HG02943 (cell line): ENCODE measurements at regions not wholly inside any gene's neighbourhood (a gene's known extent, or its start where the extent isn't known, plus 50 kb on each side); places are given as distances from the start of the nearest gene placed in this dataset.

ENCODE experiments used
- ATAC-seq: cut with Tn5 transposase; IDR thresholded peaks from one replicate; pipeline ENCODE4 v1.9.1; 2021; ENCODE audit warnings: mild to moderate bottlenecking, low read depth, moderate library complexity; ENCODE audit not compliant: unreplicated experiment

GRCh38 chr2:385785-386184 lies 97.9 kb upstream of the ALKAL2 start:
- ATAC-seq: no peak

- ATAC-seq: no peak
Observed at GRCh38 chr2:385061-385460, 97.2 kb upstream of the ALKAL2 start.

DNA sequence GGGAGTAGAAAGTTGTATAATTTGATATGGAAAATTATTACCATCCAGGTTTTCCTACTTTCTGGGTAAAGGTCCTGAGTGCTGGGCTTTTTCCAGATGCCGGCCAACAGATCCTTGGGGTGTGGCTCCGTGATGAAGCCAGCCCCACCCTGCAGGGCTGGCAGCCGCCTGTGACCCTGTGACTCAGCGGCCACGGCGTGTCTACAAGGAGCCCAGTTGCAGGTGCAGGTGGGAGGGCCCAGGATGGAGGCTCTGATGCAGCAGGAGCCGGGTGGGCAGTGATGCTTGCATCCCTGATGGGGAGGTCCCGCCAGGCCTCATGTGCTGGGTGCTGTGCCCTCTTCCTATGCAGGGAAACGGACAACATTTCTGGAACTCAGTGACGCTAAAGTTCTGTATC lies 96.0 kb upstream of the ALKAL2 start:
- ATAC-seq: no peak

DNA sequence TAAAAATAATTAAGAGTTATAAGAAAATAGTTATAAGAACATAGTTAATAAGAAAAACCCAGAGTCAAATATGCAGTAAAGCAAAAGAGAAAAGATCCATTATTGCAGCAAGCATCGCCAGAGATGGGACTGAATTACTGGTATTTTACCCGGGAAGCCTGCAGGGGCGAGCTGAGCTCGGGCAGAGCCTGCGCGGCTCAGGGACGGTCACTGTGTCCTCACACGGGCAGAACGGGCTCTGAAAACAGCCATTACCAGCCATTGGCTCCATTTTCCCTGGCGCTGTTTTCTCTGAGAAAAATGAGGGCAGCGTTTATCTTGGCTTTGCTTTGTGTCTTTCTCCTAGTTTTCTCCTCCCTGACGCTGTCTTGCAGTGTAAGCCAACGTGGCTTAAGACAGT lies 95.3 kb upstream of the ALKAL2 start:
- ATAC-seq: no peak

- ATAC-seq: no peak
Observed at GRCh38 chr2:382728-383022, 94.8 kb upstream of the ALKAL2 start.

DNA sequence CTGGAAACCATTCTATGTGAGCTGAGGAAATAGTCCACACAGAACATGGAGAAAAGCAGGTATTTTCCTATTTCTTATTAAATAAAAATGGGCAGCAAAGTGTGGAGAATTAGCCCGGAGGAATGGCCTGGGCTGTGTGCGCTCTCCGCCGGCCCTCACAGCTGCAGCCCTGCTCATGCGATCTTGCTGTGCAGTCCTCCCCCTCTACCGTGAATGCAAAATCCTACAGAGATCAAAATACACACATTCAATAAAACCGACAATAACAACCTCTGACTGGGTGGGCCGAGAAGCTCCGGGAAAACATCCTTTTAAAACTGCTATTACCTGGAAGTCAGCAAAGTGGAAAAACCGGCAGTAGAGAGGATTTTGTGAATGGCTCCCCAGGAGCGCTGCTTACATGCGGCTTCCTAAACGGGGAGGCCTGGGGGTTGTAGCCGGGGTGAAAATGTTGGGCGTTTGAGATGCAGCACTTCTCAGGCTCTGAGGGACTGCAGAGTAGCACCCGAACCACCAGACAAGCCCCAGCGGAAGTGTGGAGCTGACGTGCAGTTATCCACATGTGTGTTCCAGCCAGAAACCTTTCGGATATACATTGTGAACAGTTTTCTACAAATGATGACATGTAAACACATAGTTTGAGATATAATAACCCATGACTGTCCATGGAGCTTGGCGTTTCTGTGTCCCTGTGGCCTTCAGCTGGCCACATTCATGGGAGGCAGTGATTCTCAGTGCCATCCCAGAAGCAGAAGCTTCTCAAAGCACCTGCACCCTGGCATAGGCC lies 94.2 kb upstream of the ALKAL2 start:
- no peak for ATAC-seq

DNA sequence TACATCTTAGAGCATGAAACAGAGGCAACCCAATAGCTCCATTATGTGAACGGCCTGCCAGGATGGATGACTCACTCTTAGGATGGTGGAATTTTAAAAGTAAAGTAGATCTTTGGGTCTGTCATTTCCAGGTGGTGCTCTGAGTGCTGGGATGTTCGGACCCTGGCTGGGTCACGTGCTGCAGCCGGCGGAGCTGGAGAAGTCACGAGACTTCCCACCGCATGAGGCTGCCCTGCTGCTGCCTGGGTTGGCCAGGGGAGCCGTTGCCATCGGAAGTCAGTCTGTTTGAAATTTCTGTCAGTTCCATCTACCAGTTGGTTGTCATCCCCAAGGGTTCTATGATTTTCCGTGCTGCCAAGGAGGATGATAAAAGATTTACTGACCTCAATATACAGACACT lies 93.3 kb upstream of the ALKAL2 start:
- ATAC-seq: no peak

DNA sequence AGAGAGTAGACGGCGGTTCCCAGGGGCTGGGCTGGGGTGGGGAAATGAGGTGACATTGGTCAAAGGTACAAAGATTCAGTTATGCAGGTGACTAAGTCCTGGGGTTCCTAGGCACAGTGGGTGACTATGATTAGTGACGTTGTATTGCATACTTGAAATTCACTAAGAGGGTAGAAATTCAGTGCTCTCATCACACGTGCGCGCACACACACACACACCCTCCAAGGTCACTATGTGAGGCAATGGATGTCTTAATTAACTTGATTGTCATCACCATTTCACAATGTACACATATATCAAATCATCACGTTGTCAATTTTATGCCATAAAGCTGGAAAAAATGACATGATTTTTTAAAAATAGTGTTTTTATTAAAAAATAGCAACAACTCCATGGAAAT lies 92.9 kb upstream of the ALKAL2 start:
- ATAC-seq: no peak

GRCh38 chr2:380221-380620 lies 92.3 kb upstream of the ALKAL2 start:
- no peak for ATAC-seq

DNA sequence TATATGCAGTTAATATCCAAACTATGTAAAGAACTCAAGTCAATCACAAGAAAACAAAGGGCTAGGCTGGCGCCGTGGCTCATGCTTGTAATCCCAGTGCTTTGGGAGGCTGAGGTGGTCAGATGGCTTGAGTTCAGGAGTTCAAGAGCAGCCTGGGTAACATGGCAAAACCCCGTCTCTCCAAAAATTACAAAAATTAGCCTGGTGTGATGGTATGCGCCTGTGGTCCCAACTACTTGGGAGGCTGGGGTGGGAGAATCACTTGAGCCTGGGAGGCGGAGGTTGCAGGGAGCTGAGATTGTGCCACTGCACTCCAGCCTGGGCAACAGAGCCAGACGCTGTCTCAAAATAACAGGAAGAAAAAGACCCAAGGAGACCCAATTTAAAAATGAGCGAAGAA lies 91.9 kb upstream of the ALKAL2 start:
- no peak for ATAC-seq

DNA sequence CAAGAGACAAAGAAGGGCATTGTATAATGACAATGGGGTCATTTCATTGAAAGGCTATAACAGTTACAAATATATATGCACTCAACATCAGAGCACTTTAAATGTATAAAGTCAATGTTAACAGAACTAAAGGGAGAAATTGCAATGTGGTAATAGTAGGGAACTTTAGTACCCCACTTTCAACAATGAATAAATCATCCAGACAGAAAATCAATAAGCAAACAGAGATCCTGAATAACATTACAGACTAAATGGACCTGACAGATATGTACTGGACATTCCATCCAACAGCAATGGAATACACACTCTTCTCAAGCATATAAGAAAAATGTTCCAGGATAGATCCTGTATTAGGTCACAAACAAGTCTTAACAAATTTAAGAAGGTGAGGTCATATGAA lies 90.5 kb upstream of the ALKAL2 start:
- ATAC-seq: no peak

GRCh38 chr2:377414-377813 lies 89.5 kb upstream of the ALKAL2 start:
- ATAC-seq: no peak

DNA sequence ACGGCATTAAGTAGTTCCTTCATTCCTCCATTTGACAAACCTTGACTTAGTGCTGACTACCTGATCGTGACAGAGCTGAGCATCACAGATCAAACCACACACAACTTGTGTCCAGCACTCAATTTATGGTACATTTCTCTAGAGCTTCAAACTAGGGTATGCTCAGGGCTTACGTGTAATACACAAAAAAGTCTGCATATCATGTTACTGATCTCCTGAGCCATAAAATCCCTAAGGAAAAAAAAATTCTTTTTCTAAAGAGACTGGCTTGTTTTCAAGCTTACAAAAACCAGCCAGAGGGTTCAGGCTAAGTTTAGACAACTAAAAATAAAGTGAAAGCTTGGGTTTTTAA lies 88.0 kb upstream of the ALKAL2 start:
- ATAC-seq: no peak

DNA sequence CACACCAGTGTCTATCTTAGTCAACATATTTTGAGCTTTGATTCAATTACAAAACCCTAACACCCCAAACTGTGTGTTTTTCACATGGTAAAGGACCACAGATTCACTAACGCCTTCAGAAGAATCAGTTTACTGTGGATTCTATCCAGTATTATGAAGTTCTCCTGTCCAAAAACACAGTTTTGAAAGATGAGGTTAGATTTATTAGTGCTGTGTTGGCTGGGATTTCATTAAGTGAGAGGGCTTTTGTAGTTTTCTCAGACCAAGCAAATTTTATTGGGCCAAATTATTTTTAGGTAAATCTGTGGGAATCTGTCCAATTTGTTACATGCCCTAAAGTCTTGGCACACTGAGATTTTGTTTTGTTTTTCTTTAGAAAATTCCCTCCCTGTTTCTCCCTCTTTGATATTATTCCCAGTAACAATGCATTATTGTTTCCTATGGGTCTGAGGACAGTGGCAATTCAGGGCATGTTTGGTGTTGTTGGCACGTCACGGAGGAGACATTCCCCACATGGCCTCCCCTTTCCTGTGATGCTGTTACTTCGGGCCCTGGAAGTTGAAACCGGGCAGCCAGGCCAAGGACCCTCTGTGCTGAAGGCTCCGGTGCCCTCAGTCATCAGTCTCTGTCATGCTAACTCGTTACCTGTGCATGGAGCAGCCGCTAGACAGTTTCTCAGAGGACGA lies 87.5 kb upstream of the ALKAL2 start:
- ATAC-seq: no peak

DNA sequence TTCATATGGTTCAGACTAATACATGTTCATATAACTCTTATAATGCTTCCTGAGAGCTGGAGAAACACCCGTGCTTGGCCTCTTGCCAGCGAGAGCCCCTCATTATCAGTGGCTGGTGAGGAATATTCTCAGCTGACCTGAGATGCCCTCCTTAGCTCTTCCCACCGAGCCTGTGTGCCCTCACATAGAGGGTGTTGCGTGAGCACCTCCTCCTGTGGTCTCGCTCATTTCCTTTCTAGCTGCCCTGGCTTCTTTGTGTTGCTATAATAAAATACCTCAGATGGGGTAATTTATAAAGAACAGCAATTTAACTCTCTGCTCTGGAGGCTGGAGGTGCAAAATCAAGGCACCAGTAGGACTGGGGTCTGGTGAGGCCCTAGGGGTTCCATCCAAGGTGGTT lies 80.5 kb upstream of the ALKAL2 start:
- no peak for ATAC-seq

DNA sequence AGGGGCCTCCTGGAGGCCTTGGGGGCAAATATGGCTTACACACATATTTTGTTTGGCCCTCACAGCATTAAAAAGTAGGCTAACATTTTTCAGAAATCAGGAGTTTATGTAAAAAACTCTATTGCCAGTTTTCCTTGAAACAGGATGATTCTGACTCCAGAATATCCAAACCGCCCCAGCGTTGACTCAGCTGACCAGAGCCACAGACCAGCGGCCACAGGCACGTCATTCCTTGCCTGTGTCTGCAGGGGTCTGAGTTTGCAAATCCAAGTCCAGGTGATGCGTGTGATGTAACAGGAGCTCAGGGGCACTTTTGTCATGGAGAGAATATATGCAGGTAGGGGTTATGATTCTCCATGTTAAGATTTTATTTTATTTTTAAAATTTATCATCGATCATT lies 79.4 kb upstream of the ALKAL2 start:
- no peak for ATAC-seq

DNA sequence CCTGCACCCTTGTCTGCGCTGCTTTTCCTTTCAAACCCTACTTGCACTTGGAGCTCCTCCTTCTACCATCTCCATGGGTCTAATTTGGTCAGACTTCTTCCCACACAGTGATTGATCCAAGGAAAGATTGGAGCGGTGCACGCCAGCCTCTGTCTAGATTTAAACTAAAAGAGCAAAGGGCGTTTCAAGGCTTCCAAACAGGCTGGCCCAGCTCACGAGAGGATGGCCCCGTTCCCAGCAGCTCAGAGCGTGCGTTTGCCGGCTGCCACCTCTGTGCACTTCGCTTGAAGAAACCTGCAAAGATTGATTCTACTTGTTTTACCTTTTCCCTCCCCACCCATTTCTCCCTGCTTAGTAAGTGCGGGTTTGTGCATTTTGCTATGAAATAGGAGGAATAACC lies 78.8 kb upstream of the ALKAL2 start:
- ATAC-seq: no peak

- ATAC-seq: no peak
Observed at GRCh38 chr2:365367-366275, 77.7 kb upstream of the ALKAL2 start.

DNA sequence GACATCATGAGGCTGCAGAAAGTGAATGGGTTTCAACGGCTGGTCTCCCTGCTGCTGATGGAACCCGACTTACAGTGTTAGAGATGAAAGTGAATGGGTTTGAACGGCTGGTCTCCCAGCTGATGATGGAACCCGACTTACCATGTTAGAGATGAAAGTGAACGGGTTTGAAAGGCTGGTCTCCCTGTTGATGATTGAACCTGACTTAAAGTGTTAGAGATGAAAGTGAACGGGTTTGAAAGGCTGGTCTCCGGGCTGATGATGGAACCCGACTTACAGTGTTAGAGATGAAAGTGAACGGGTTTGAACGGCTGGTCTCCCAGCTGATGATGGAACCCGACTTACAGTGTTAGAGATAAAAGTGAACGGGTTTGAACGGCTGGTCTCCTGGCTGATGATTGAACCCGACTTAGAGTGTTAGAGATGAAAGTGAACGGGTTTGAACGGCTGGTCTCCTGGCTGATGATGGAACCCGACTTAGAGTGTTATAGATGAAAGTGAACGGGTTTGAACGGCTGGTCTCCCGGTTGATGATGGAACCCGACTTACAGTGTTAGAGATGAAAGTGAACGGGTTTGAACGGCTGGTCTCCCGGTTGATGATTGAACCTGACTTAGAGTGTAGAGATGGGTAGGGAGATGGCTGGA lies 76.1 kb upstream of the ALKAL2 start:
- ATAC-seq: no peak

GRCh38 chr2:362924-363323 lies 75.0 kb upstream of the ALKAL2 start:
- ATAC-seq: no peak

DNA sequence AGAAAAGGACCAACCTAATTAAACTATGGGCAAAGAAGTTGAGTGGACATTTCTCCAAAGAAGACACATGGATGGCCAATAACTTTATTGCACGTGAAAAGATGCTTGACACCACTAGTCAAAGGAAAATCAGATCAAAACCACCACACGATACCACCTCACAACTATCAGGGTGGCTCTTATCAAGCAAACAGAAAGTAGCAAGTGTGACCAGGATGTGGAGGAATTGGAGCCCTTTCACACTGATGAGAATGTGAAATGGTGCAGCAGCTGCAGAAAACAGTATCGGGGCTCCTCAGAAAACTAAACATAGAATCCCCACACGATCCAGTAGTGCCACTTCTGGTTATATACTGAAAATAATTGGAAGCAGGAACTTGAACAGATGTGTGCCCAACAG lies 72.2 kb upstream of the ALKAL2 start:
- no peak for ATAC-seq
